Loucy (cell line): ENCODE measurements at regions not wholly inside any gene's neighbourhood (a gene's known extent, or its start where the extent isn't known, plus 50 kb on each side); places are given as distances from the start of the nearest gene placed in this dataset.

Experiments
- H2AFZ ChIP-seq: fragments of 200-600 bp; sonication (generic); 2 replicates; pipeline ENCODE4 v1.6.0; 2016; ENCODE audit warnings: antibody characterized with exemption, mild to moderate bottlenecking, low read length, moderate library complexity
- H3F3A ChIP-seq: fragments of 200-600 bp; 2 replicates; pipeline ENCODE4 v1.6.0; 2016; ENCODE audit warnings: antibody characterized with exemption, low read depth, mild to moderate bottlenecking
- H3K27me3 ChIP-seq: fragments of 200-600 bp; sonication (generic); 2 replicates; pipeline ENCODE4 v1.6.1; 2014; ENCODE audit warnings: low read length, mild to moderate bottlenecking; ENCODE audit not compliant: insufficient read depth, poor library complexity, severe bottlenecking
- H3K36me3 ChIP-seq: fragments of 200-600 bp; sonication (generic); 2 replicates; pipeline ENCODE4 v1.6.1; 2016; ENCODE audit warnings: low read length; ENCODE audit not compliant: insufficient read depth
- H3K4me1 ChIP-seq: fragments of 200-600 bp; sonication (generic); 2 replicates; pipeline ENCODE4 v1.5.1; 2014; ENCODE audit warnings: low read length, mild to moderate bottlenecking; ENCODE audit not compliant: insufficient read depth, poor library complexity, severe bottlenecking
- H3K4me2 ChIP-seq: fragments of 200-600 bp; sonication (generic); 2 replicates; pipeline ENCODE4 v1.6.0; 2014; ENCODE audit warnings: antibody characterized with exemption, low read length, low read depth, mild to moderate bottlenecking; ENCODE audit not compliant: poor library complexity, severe bottlenecking
- H3K4me3 ChIP-seq: fragments of 200-600 bp; sonication (generic); 2 replicates; pipeline ENCODE4 v1.5.1; 2014; ENCODE audit warnings: low read length, mild to moderate bottlenecking, mixed read lengths; ENCODE audit not compliant: poor library complexity, severe bottlenecking
- H3K79me2 ChIP-seq: fragments of 200-600 bp; sonication (generic); 2 replicates; pipeline ENCODE4 v1.6.1; 2014; ENCODE audit warnings: low read length; ENCODE audit not compliant: insufficient read depth
- H3K9ac ChIP-seq: fragments of 200-600 bp; sonication (generic); 2 replicates; pipeline ENCODE4 v1.6.0; 2014; ENCODE audit warnings: mild to moderate bottlenecking, low read depth, low read length, moderate library complexity; ENCODE audit not compliant: poor library complexity, severe bottlenecking
- H3K9me2 ChIP-seq: fragments of 200-600 bp; sonication (generic); replicated peaks from 2 replicates; pipeline ENCODE4 v1.6.1; 2016; ENCODE audit warnings: low read depth, low read length, mixed read lengths
- H3K9me3 ChIP-seq: fragments of 200-600 bp; sonication (generic); 2 replicates; pipeline ENCODE4 v1.6.1; 2014; ENCODE audit warnings: mild to moderate bottlenecking, antibody characterized with exemption, low read length, low read depth; ENCODE audit not compliant: insufficient read depth
- H4K20me1 ChIP-seq: fragments of 200-600 bp; sonication (generic); 2 replicates; pipeline ENCODE4 v1.6.0; 2014; ENCODE audit warnings: antibody characterized with exemption, low read length, mild to moderate bottlenecking; ENCODE audit not compliant: insufficient read depth, poor library complexity, severe bottlenecking
- EZH2phosphoT487 ChIP-seq: fragments of 200-600 bp; IDR thresholded peaks from 2 replicates; pipeline ENCODE4 v1.6.1; 2018; ENCODE audit warnings: antibody characterized with exemption, mild to moderate bottlenecking, moderate library complexity, borderline replicate concordance
- TF ChIP-seq, protein P1 (sequence below): fragments of 200-600 bp; sonication (generic); conservative IDR thresholded peaks from 2 replicates; pipeline ENCODE4 v1.5.1; 2014; ENCODE audit warnings: mild to moderate bottlenecking, antibody characterized with exemption, low read length

DNA sequence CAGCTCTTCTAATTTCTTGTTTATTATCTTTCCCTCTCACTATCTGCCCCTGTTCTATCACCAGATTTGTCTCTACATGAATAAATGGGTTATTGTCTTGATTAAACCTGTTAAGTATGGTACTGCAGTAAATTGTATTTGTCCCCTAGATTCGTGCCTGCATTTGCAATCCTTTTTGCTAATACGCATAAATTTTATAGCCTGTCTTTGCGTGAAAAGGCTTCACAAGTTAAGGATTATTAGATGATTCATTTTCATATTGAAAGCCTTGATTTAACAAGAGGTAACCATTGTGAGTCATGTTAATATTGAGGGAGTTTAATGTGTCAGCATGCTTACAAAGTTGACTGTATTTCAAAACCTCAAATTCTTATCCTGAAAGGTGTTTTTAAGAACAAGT is 204.6 kb downstream of the PCSK1 start:
- no peaks in the 10 kb centered on the region for H3K36me3 ChIP-seq
- no peaks in the 10 kb centered on the region for H3K9me3 ChIP-seq
- no peak overlapping the region for H3K4me2 ChIP-seq
- no peaks in the 10 kb centered on the region for H3K27me3 ChIP-seq
- no peaks in the 10 kb centered on the region for H3K4me1 ChIP-seq
- no peaks in the 10 kb centered on the region for H3K79me2 ChIP-seq
- no peaks in the 10 kb centered on the region for H3F3A ChIP-seq
- H2AFZ ChIP-seq, result no peak overlapping the region
- H3K4me3 ChIP-seq, result no peak overlapping the region
- no peak overlapping the region for H3K9ac ChIP-seq
- H4K20me1 ChIP-seq, result no peaks in the 10 kb centered on the region
- TF ChIP-seq EZH2phosphoT487, result no peak
- TF ChIP-seq, protein P1, sequence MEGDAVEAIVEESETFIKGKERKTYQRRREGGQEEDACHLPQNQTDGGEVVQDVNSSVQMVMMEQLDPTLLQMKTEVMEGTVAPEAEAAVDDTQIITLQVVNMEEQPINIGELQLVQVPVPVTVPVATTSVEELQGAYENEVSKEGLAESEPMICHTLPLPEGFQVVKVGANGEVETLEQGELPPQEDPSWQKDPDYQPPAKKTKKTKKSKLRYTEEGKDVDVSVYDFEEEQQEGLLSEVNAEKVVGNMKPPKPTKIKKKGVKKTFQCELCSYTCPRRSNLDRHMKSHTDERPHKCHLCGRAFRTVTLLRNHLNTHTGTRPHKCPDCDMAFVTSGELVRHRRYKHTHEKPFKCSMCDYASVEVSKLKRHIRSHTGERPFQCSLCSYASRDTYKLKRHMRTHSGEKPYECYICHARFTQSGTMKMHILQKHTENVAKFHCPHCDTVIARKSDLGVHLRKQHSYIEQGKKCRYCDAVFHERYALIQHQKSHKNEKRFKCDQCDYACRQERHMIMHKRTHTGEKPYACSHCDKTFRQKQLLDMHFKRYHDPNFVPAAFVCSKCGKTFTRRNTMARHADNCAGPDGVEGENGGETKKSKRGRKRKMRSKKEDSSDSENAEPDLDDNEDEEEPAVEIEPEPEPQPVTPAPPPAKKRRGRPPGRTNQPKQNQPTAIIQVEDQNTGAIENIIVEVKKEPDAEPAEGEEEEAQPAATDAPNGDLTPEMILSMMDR, result no peak
- no peaks in the 10 kb centered on the region for H3K9me2 ChIP-seq

DNA sequence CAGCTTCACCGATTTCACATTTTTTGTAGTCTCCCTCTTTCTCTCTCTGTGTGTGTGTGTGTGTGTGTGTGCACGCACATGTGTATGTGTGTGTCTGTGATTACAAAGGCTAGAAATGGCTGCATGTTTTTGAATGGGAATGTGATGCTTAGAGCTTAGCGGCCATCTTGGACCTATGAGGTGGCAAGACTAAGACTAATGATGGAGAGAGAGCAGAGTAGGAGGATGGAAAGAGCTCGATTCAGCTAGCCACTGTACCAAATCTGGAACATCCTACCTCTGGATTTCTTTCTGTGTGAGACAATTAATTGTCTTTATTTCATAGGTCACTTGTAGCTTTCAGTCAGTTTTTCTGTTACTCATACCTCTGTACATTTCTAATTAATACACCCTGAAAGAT is 205.1 kb downstream of the PCSK1 start:
- no peak overlapping the region for H3K4me2 ChIP-seq
- no peak overlapping the region for H2AFZ ChIP-seq
- H3K9ac ChIP-seq, result no peak overlapping the region

DNA sequence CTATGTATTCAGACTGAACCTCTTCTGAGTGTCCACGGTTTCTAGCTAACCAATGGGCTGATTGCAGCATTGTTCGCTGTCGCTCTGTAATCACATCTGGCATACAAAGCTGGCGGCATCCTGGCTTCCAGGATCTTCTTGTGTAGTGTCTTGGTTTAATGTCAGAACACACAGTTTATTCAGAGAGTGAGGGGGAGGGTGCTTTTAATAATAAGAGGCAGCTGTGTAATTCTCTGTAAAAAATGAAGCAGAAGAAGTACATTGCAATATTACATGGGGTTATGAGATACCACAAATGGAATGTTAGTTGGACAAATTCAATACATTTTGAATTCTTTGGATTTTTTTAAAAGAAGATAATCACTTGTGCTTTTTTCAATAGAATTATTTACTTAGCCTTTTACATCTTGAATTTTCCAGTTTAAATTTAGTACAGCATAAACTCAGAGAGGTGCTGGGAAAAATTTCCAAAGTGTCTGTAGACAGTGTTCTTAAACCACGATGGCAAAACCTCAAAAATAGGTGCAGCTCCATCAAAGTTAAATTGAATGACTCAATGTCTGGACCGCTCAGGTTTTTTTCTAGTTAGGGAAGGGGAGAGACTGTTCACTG is 206.0 kb downstream of the PCSK1 start:
- no peak overlapping the region for H3K9ac ChIP-seq
- no peak overlapping the region for H2AFZ ChIP-seq
- H4K20me1 ChIP-seq, result no peaks in the 10 kb centered on the region
- no peaks in the 10 kb centered on the region for H3K4me1 ChIP-seq
- no peaks in the 10 kb centered on the region for H3K9me3 ChIP-seq
- H3K36me3 ChIP-seq, result no peaks in the 10 kb centered on the region
- no peaks in the 10 kb centered on the region for H3K27me3 ChIP-seq
- H3K79me2 ChIP-seq, result no peaks in the 10 kb centered on the region
- no peak for TF ChIP-seq EZH2phosphoT487
- TF ChIP-seq, protein P1, result no peak
- H3K4me3 ChIP-seq, result no peak overlapping the region
- H3K9me2 ChIP-seq, result no peaks in the 10 kb centered on the region
- H3F3A ChIP-seq, result no peaks in the 10 kb centered on the region
- H3K4me2 ChIP-seq, result no peak overlapping the region

More for the DNA sequence above, 205.1 kb downstream of the PCSK1 start:
- H3K9me2 ChIP-seq, result no peaks in the 10 kb centered on the region
- TF ChIP-seq EZH2phosphoT487, result no peak
- TF ChIP-seq, protein P1, result no peak
- H3K9me3 ChIP-seq, result no peaks in the 10 kb centered on the region
- no peaks in the 10 kb centered on the region for H3K27me3 ChIP-seq
- H3K79me2 ChIP-seq, result no peaks in the 10 kb centered on the region
- no peak overlapping the region for H3K4me3 ChIP-seq
- no peaks in the 10 kb centered on the region for H3F3A ChIP-seq
- no peaks in the 10 kb centered on the region for H4K20me1 ChIP-seq
- no peaks in the 10 kb centered on the region for H3K36me3 ChIP-seq
- no peaks in the 10 kb centered on the region for H3K4me1 ChIP-seq
